BE2C (cell line): ENCODE measurements at regions not wholly inside any gene's neighbourhood (a gene's known extent, or its start where the extent isn't known, plus 50 kb on each side); places are given as distances from the start of the nearest gene placed in this dataset.

Experiments used
- DNase-seq: peaks from one replicate; pipeline ENCODE4 v3.0.0-alpha.2; 2020
- H3K27me3 ChIP-seq: fragments of 250-450 bp; sonication (Bioruptor Pico); 2 replicates; pipeline ENCODE4 v1.5.1; 2020; ENCODE audit warnings: mild to moderate bottlenecking
- H3K36me3 ChIP-seq: fragments of 250-450 bp; sonication (Bioruptor Pico); 2 replicates; pipeline ENCODE4 v1.5.1; 2020; ENCODE audit warnings: mild to moderate bottlenecking
- H3K4me1 ChIP-seq: fragments of 250-450 bp; sonication (Bioruptor Pico); 2 replicates; pipeline ENCODE4 v1.5.1; 2020
- H3K4me3 ChIP-seq: 2 replicates; pipeline ENCODE4 v1.5.1; 2011; ENCODE audit warnings: low read depth, low read length
- H3K9me3 ChIP-seq: fragments of 250-450 bp; sonication (Bioruptor Pico); 2 replicates; pipeline ENCODE4 v1.5.1; 2020
- TF ChIP-seq, protein P1 (sequence below): IDR thresholded peaks from 2 replicates; pipeline ENCODE4 v1.5.1; 2012; ENCODE audit warnings: mild to moderate bottlenecking, low read depth, low read length

DNA sequence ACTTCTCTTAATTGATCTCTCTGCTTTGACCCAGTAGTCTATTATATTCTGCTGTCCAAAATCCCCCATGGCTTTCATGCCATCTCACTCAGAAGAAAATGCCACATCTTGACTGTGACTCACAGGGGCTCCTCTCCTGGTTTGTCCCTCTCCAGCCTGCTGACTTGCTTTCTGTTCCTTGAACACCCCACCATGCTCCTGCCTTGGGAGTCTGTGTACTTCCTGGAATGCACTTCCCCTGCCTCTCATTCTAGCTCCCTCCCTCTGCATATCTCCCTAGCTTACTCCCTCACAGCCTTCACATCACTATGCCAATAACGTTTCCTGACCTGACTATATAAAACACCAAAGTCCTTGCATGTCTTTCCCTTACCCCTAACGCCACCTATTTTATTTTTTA, 167.2 kb downstream of the TRIB2 start:
- no peak for DNase-seq
- Histone ChIP-seq H3K36me3 (no peaks in the 10 kb centered on the region), H3K4me3 (no peak overlapping the region), H3K4me1 (no peaks in the 10 kb centered on the region), H3K9me3 (no peaks in the 10 kb centered on the region), H3K27me3 (no peaks in the 10 kb centered on the region)
- TF ChIP-seq, protein P1, sequence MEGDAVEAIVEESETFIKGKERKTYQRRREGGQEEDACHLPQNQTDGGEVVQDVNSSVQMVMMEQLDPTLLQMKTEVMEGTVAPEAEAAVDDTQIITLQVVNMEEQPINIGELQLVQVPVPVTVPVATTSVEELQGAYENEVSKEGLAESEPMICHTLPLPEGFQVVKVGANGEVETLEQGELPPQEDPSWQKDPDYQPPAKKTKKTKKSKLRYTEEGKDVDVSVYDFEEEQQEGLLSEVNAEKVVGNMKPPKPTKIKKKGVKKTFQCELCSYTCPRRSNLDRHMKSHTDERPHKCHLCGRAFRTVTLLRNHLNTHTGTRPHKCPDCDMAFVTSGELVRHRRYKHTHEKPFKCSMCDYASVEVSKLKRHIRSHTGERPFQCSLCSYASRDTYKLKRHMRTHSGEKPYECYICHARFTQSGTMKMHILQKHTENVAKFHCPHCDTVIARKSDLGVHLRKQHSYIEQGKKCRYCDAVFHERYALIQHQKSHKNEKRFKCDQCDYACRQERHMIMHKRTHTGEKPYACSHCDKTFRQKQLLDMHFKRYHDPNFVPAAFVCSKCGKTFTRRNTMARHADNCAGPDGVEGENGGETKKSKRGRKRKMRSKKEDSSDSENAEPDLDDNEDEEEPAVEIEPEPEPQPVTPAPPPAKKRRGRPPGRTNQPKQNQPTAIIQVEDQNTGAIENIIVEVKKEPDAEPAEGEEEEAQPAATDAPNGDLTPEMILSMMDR: no peak

DNA sequence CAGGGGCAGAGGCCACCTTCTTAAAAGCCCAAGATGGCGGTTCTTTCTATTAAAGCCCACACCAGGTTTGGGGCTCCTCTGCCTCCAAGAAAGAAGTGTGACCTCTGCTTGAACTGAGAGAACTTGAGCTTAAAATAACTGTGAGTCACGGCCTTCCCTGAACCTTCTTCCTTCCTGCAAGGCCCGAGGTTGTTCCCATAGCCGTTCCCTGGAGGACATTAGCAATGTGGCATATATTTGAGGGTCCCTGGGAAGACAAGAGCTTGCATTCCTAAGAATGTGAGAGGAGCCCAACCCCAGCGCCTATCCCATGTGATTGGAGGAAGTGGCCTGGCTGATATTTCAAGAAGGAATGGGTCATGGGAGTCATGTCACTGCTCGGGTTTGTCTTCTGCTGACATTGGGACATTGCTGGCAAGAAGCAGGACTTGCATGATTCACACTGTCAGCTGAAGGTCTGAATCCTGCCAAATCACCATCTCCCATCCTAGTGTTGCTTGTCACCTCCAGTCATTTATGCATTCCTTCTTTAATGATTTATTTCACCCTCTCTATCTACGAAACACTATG, 168.1 kb downstream of the TRIB2 start:
- DNase-seq: no peak
- no peaks in the 10 kb centered on the region for H3K27me3 ChIP-seq
- no peak overlapping the region for H3K4me3 ChIP-seq
- no peaks in the 10 kb centered on the region for H3K9me3 ChIP-seq
- TF ChIP-seq, protein P1: no peak
- H3K36me3 ChIP-seq: no peaks in the 10 kb centered on the region
- H3K4me1 ChIP-seq: no peaks in the 10 kb centered on the region

DNA sequence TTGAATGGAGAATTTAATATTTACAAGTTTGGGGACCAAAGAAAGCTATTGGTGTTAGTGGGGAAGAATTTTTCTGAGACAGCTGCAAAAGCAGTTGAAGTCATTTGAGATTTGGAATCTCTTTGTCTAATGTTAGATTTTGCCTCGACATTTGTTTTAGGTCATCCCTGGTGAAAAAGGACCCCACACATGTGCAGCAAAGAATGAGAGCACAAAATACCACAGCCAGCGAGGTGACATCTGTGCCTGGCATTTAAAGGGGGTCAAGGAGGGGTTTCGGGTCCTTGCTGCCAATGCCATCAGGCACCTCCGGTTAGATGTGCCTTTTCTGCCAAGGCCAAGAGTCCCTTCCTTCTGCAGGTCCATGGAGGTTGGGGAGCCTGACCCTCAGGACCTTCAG, 173.3 kb downstream of the TRIB2 start:
- H3K4me1 ChIP-seq: no peaks in the 10 kb centered on the region
- no peaks in the 10 kb centered on the region for H3K9me3 ChIP-seq
- no peaks in the 10 kb centered on the region for H3K36me3 ChIP-seq
- no peak for DNase-seq
- no peak overlapping the region for H3K4me3 ChIP-seq
- TF ChIP-seq, protein P1: no peak
- H3K27me3 ChIP-seq: no peaks in the 10 kb centered on the region

DNA sequence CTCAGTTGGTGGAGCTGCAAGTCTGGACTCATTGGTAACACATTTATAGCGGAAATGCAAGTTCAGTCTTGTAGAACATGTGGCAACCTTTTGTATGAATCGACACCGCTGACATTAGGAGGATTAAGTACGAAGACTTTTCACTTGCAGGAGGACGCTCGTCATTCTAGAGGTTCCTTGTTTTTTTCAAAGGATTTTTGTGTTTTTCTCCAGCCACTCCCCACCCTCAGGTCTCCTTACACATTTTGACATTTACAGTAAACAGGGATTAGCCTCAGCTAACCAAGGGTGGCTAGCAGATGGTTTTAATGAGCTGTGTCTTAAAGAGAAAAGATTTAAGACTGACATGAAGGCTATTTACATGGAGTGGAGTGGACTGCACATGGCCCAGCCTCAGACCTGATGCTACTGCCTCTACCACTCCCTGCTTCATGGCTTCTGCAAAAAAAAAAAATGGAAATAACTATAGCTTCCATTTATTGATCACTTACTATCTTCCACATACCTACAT, 173.8 kb downstream of the TRIB2 start:
- TF ChIP-seq, protein P1: no peak

DNA sequence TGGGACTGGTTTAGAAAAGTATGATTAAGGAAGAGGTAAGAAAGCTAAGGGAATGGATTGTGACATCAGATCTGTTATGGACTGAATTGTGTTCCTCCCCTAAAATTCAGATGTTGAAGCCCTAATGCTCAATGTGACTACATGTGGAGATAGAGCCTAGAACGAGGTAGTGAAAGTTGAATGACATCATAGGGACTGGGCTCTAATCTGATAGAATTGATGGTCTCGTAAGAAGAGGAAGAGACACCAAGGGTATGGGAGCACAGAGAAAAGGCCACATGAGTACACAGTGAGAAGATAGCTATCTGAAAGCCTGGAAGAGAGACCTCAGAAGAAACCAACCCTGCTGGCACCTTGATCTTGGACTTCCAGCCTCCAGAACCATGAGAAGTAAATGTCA, 178.3 kb downstream of the TRIB2 start:
- DNase-seq: no peak

More for the DNA sequence above, 173.8 kb downstream of the TRIB2 start:
- Histone ChIP-seq H3K4me1 (no peaks in the 10 kb centered on the region), H3K27me3 (no peaks in the 10 kb centered on the region), H3K4me3 (no peak overlapping the region), H3K9me3 (no peaks in the 10 kb centered on the region), H3K36me3 (no peaks in the 10 kb centered on the region)
- no peak for DNase-seq

More for the DNA sequence above, 178.3 kb downstream of the TRIB2 start:
- Histone ChIP-seq H3K4me3 (no peak overlapping the region), H3K27me3 (no peaks in the 10 kb centered on the region), H3K4me1 (no peaks in the 10 kb centered on the region), H3K9me3 (no peaks in the 10 kb centered on the region), H3K36me3 (no peaks in the 10 kb centered on the region)
- TF ChIP-seq, protein P1: no peak
